OCI-LY3 (cell line): ENCODE measurements at regions not wholly inside any gene's neighbourhood (a gene's known extent, or its start where the extent isn't known, plus 50 kb on each side); places are given as distances from the start of the nearest gene placed in this dataset.

Experiments
- H2AFZ ChIP-seq: fragments of 200-600, 300-600 bp; shearing (Covaris generic); 2 replicates; pipeline ENCODE4 v1.6.0; 2014; ENCODE audit warnings: antibody characterized with exemption, low read depth, low read length
- H3K27ac ChIP-seq: fragments of 200-600, 300-600 bp; sonication (generic); 2 replicates; pipeline ENCODE4 v1.5.1; 2014; ENCODE audit warnings: mild to moderate bottlenecking, low read length, moderate library complexity, mixed read lengths
- H3K27me3 ChIP-seq: fragments of 200-600, 300-600 bp; sonication (generic); 2 replicates; pipeline ENCODE4 v1.6.1; 2014; ENCODE audit warnings: low read depth, low read length, mixed read lengths
- H3K36me3 ChIP-seq: fragments of 200-600, 300-600 bp; sonication (generic); replicated peaks from 2 replicates; pipeline ENCODE3; 2014; ENCODE audit warnings: low read depth, low read length, mixed read lengths
- H3K4me1 ChIP-seq: fragments of 300-600, 200-600 bp; sonication (generic); 2 replicates; pipeline ENCODE4 v1.6.1; 2014; ENCODE audit warnings: low read length, mixed read lengths
- H3K4me2 ChIP-seq: fragments of 200-600, 300-600 bp; sonication (generic); 2 replicates; pipeline ENCODE4 v1.6.1; 2014; ENCODE audit warnings: low read length, mixed read lengths
- H3K4me3 ChIP-seq: fragments of 300-600, 200-600 bp; sonication (generic); 2 replicates; pipeline ENCODE4 v1.5.1; 2014; ENCODE audit warnings: antibody characterized with exemption, mild to moderate bottlenecking, low read length, moderate library complexity
- H3K79me2 ChIP-seq: fragments of 300-600, 200-600 bp; shearing (Covaris generic); 2 replicates; pipeline ENCODE4 v1.6.1; 2014; ENCODE audit warnings: mild to moderate bottlenecking, low read length, mixed read lengths
- H3K9ac ChIP-seq: fragments of 300-600, 200-600 bp; shearing (Covaris generic); 2 replicates; pipeline ENCODE4 v1.6.0; 2014; ENCODE audit warnings: mild to moderate bottlenecking, low read length, moderate library complexity
- H3K9me3 ChIP-seq: fragments of 200-600, 300-600 bp; shearing (Covaris generic); 2 replicates; pipeline ENCODE4 v1.6.1; 2014; ENCODE audit warnings: low read length, mixed read lengths; ENCODE audit not compliant: insufficient read depth
- H4K20me1 ChIP-seq: fragments of 200-600, 300-600 bp; sonication (generic); 2 replicates; pipeline ENCODE4 v1.6.1; 2016; ENCODE audit warnings: low read length, mixed read lengths; ENCODE audit not compliant: insufficient read depth
- CTCF ChIP-seq: fragments of 200-600, 300-600 bp; sonication (generic); IDR thresholded peaks from 2 replicates; pipeline ENCODE4 v1.5.1; 2014; ENCODE audit warnings: antibody characterized with exemption, low read length, low read depth
- EZH2phosphoT487 ChIP-seq: fragments of 200-600 bp; shearing (Covaris generic); IDR thresholded peaks from 2 replicates; pipeline ENCODE4 v1.6.1; 2018; ENCODE audit warnings: antibody characterized with exemption, mixed run types, low read depth

DNA sequence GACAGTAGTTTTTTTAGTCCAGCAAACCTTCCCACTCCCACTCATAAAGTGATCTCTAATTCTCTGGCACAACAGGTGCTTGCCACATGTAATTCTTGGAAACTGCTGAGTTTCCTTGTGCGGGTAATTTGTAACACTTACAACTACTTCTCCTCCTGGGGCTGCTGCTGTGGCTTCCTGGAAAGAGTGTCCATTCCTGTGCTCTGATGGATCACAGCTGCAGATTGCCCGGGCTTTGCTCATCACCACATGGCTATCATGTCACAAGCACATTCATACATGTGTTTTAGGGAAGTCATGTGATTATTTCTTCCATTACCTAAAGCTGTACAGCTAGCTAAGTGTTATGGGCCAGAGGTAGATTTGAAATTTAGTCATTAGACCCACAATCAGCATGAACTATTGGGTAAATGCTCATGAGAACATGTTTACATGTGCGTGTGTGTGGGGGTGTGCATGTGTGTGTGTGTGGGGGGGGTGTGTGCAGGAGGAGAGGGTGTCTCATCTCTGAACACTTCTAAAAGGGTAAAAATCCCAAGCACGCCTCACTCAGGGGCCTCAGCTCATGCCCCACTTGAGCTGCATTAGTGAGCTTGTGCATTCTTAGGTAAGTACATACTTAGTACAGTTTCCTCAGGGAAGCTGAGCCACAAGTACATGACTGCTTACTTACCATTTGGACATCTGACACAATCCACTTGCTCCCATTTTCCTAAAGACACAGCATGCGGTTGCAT is 118.1 kb upstream of the CCDC112 start:
- Histone ChIP-seq H3K4me2 (no peak overlapping the region), H3K4me3 (no peak overlapping the region), H3K4me1 (no peaks in the 10 kb centered on the region)

DNA sequence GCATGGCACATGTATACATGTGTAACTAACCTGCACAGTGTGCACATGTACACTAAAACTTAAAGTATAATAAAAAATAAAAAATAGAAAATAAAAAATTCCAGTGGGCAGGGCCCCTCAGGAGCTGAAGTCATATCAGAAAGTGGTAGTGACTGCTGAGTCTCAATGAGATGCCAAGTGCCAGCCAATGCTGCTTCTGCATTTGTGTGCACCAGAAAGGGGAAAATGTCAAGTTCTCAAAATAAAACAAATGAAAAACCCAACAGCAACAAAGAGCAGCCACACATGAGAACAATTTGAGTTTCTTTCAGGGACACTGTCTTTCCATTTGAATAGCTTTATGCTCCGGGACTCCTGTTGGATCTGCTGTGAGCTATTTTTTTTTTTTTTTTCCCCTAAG is 117.2 kb upstream of the CCDC112 start:
- no peak overlapping the region for H3K9ac ChIP-seq
- no peaks in the 10 kb centered on the region for H3K9me3 ChIP-seq
- H3K4me2 ChIP-seq = no peak overlapping the region
- H3K27me3 ChIP-seq = no peaks in the 10 kb centered on the region
- no peak overlapping the region for H3K27ac ChIP-seq
- no peak for TF ChIP-seq CTCF
- no peak for TF ChIP-seq EZH2phosphoT487
- H3K36me3 ChIP-seq = no peaks in the 10 kb centered on the region
- H3K79me2 ChIP-seq = no peaks in the 10 kb centered on the region
- H2AFZ ChIP-seq = no peak overlapping the region
- no peaks in the 10 kb centered on the region for H4K20me1 ChIP-seq
- no peaks in the 10 kb centered on the region for H3K4me1 ChIP-seq
- H3K4me3 ChIP-seq = no peak overlapping the region

More for the DNA sequence above, 118.1 kb upstream of the CCDC112 start:
- Histone ChIP-seq H3K27me3 (no peaks in the 10 kb centered on the region), H3K9ac (no peak overlapping the region), H4K20me1 (no peaks in the 10 kb centered on the region), H2AFZ (no peak overlapping the region), H3K9me3 (no peaks in the 10 kb centered on the region), H3K36me3 (no peaks in the 10 kb centered on the region), H3K27ac (no peak overlapping the region), H3K79me2 (no peaks in the 10 kb centered on the region)
- TF ChIP-seq EZH2phosphoT487 = no peak
- TF ChIP-seq CTCF = no peak

GRCh38 chr5:115409094-115409493 is 112.6 kb upstream of the CCDC112 start:
- Histone ChIP-seq H3K9ac (no peak overlapping the region), H3K36me3 (no peaks in the 10 kb centered on the region), H3K9me3 (no peaks in the 10 kb centered on the region), H4K20me1 (no peaks in the 10 kb centered on the region), H3K4me3 (no peak overlapping the region), H2AFZ (no peak overlapping the region), H3K4me2 (no peak overlapping the region), H3K79me2 (no peaks in the 10 kb centered on the region), H3K27me3 (no peaks in the 10 kb centered on the region), H3K4me1 (no peaks in the 10 kb centered on the region), H3K27ac (no peak overlapping the region)
- TF ChIP-seq CTCF (no peak), EZH2phosphoT487 (no peak)

DNA sequence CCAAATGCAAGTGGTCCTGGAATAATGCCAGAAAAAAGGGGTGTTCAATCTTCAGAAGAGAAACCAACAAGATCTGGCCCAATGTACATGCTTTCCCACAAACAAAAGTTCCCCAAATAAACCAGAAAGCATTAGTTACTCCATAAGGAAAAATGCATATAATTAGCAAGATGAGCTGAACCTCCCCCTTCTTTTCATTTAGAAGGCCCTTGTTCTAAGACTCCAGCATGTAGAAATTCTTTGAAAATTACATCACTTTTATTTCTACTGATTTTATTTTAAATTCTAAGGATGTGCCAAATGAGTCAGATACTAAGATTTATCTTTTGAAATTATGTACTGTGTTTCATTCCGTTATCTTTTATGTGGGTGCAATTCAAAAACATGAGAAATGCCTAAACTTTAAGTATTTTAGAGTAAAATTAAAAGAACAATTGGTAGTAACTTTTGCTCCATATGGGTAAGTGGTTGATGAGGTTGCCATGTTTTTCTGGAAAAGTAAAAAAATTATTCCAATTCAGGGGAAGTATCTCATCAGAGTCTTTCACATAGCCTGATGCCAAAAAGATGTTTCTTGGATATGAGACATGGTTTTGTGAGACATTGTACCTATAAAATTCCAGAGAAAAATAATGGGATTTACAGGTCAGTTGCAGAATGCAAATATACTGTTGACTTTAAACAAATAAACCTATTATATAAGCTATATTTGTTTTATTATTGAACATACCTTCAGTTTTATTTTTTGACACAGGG is 106.5 kb upstream of the CCDC112 start:
- H3K27ac ChIP-seq = no peak overlapping the region
- no peak overlapping the region for H2AFZ ChIP-seq
- no peak overlapping the region for H3K4me2 ChIP-seq

More for the DNA sequence above, 106.5 kb upstream of the CCDC112 start:
- Histone ChIP-seq H4K20me1 (no peaks in the 10 kb centered on the region), H3K4me3 (no peak overlapping the region), H3K9ac (no peak overlapping the region), H3K9me3 (no peaks in the 10 kb centered on the region), H3K36me3 (no peaks in the 10 kb centered on the region), H3K4me1 (no peaks in the 10 kb centered on the region), H3K27me3 (no peaks in the 10 kb centered on the region), H3K79me2 (no peaks in the 10 kb centered on the region)
- TF ChIP-seq CTCF (no peak), EZH2phosphoT487 (no peak)
